Duodenal mucosa (tissue), 2 donors: ENCODE measurements at regions not wholly inside any gene's neighbourhood (a gene's known extent, or its start where the extent isn't known, plus 50 kb on each side); places are given as distances from the start of the nearest gene placed in this dataset.

Experiments used
- H3K27ac ChIP-seq: one replicate; pipeline ENCODE4 v1.7.0; 2013; ENCODE audit warnings: low read depth, low read length
- H3K27me3 ChIP-seq, 2 donors: one replicate each; pipeline ENCODE4 v1.7.0; 2013; ENCODE audit warnings: low read length in 2 of 2, control low read depth in 1 of 2; ENCODE audit not compliant: insufficient read depth in 2 of 2, control insufficient read depth in 1 of 2
- H3K36me3 ChIP-seq, 2 donors: one replicate each; pipeline ENCODE4 v1.7.0; 2013; ENCODE audit warnings: low read length in 2 of 2, control low read depth in 1 of 2; ENCODE audit not compliant: insufficient read depth in 2 of 2, control insufficient read depth in 1 of 2
- H3K4me1 ChIP-seq, 2 donors: one replicate each; pipeline ENCODE4 v1.7.0; 2013; ENCODE audit warnings: low read length in 2 of 2, control low read depth in 1 of 2; ENCODE audit not compliant: insufficient read depth in 2 of 2, control insufficient read depth in 1 of 2
- H3K4me3 ChIP-seq, 2 donors: one replicate each; pipeline ENCODE4 v1.7.0; 2013; ENCODE audit warnings: low read length in 2 of 2, low read depth in 1 of 2
- H3K9ac ChIP-seq, 2 donors: one replicate each; pipeline ENCODE4 v1.7.0; 2013; ENCODE audit warnings: low read length in 2 of 2, low read depth in 1 of 2
- H3K9me3 ChIP-seq, 2 donors: one replicate each; pipeline ENCODE4 v1.7.0; 2013; ENCODE audit warnings: low read length in 2 of 2, control low read depth in 1 of 2; ENCODE audit not compliant: control insufficient read depth in 1 of 2

- Histone ChIP-seq H3K27ac (no peak overlapping the region), H3K9ac (no peak overlapping the region), H3K4me1 (no peaks in the 10 kb centered on the region), H3K4me3 (no peak overlapping the region), H3K36me3 (no peaks in the 10 kb centered on the region), H3K27me3 (peaks cover 0 to 4% of the 10 kb centered on the region in 2 donors), H3K9me3 (no peaks in the 10 kb centered on the region)
Observed at GRCh38 chr2:234377761-234378391, 119.0 kb downstream of the ARL4C start.

GRCh38 chr2:234376229-234376628 lies 120.7 kb downstream of the ARL4C start:
- H3K27me3 ChIP-seq, result peaks cover 0 to 4% of the 10 kb centered on the region in 2 donors
- no peak overlapping the region for H3K9ac ChIP-seq
- H3K27ac ChIP-seq, result no peak overlapping the region
- H3K4me1 ChIP-seq, result no peaks in the 10 kb centered on the region
- no peak overlapping the region for H3K4me3 ChIP-seq
- H3K36me3 ChIP-seq, result no peaks in the 10 kb centered on the region
- no peaks in the 10 kb centered on the region for H3K9me3 ChIP-seq

GRCh38 chr2:234375176-234375880 lies 121.6 kb downstream of the ARL4C start:
- Histone ChIP-seq H3K27me3 (peaks cover 0 to 4% of the 10 kb centered on the region in 2 donors), H3K36me3 (no peaks in the 10 kb centered on the region), H3K4me1 (no peaks in the 10 kb centered on the region), H3K9ac (no peak overlapping the region), H3K27ac (no peak overlapping the region), H3K4me3 (no peak overlapping the region), H3K9me3 (no peaks in the 10 kb centered on the region)

- Histone ChIP-seq H3K4me3 (no peak overlapping the region), H3K27me3 (peaks cover 0 to 4% of the 10 kb centered on the region in 2 donors)
Observed at GRCh38 chr2:234374736-234375135, 122.1 kb downstream of the ARL4C start.

GRCh38 chr2:234374150-234374508 lies 122.8 kb downstream of the ARL4C start:
- Histone ChIP-seq H3K36me3 (no peaks in the 10 kb centered on the region), H3K9me3 (no peaks in the 10 kb centered on the region), H3K9ac (no peak overlapping the region), H3K27ac (no peak overlapping the region), H3K27me3 (peaks cover 0 to 4% of the 10 kb centered on the region in 2 donors), H3K4me1 (no peaks in the 10 kb centered on the region), H3K4me3 (no peak overlapping the region)

More at GRCh38 chr2:234374736-234375135, 122.1 kb downstream of the ARL4C start:
- Histone ChIP-seq H3K9ac (no peak overlapping the region), H3K9me3 (no peaks in the 10 kb centered on the region), H3K4me1 (no peaks in the 10 kb centered on the region), H3K36me3 (no peaks in the 10 kb centered on the region), H3K27ac (no peak overlapping the region)

GRCh38 chr2:234373481-234374149 lies 123.3 kb downstream of the ARL4C start:
- no peaks in the 10 kb centered on the region for H3K4me1 ChIP-seq
- peaks cover 0 to 4% of the 10 kb centered on the region in 2 donors for H3K27me3 ChIP-seq
- no peak overlapping the region for H3K4me3 ChIP-seq
- no peaks in the 10 kb centered on the region for H3K36me3 ChIP-seq
- no peak overlapping the region for H3K27ac ChIP-seq
- no peaks in the 10 kb centered on the region for H3K9me3 ChIP-seq
- no peak overlapping the region for H3K9ac ChIP-seq

GRCh38 chr2:234373060-234373459 lies 123.8 kb downstream of the ARL4C start:
- peaks cover 0 to 5% of the 10 kb centered on the region in 2 donors for H3K4me1 ChIP-seq
- no peak overlapping the region for H3K4me3 ChIP-seq
- H3K27ac ChIP-seq, result no peak overlapping the region
- no peaks in the 10 kb centered on the region for H3K9me3 ChIP-seq
- peaks cover 0 to 4% of the 10 kb centered on the region in 2 donors for H3K27me3 ChIP-seq
- no peak overlapping the region for H3K9ac ChIP-seq
- no peaks in the 10 kb centered on the region for H3K36me3 ChIP-seq

- H3K4me1 ChIP-seq, result peaks cover 0 to 5% of the 10 kb centered on the region in 2 donors
- no peaks in the 10 kb centered on the region for H3K9me3 ChIP-seq
- no peak overlapping the region for H3K4me3 ChIP-seq
- no peaks in the 10 kb centered on the region for H3K36me3 ChIP-seq
- no peak overlapping the region for H3K27ac ChIP-seq
- H3K27me3 ChIP-seq, result peaks cover 0 to 4% of the 10 kb centered on the region in 2 donors
- no peak overlapping the region for H3K9ac ChIP-seq
Observed at GRCh38 chr2:234372506-234372905, 124.4 kb downstream of the ARL4C start.

GRCh38 chr2:234368861-234369261 lies 128.0 kb downstream of the ARL4C start:
- H3K9me3 ChIP-seq, result no peaks in the 10 kb centered on the region
- H3K9ac ChIP-seq, result no peak overlapping the region
- peaks cover 0 to 4% of the 10 kb centered on the region in 2 donors for H3K27me3 ChIP-seq
- no peaks in the 10 kb centered on the region for H3K36me3 ChIP-seq
- no peak overlapping the region for H3K27ac ChIP-seq
- H3K4me3 ChIP-seq, result no peak overlapping the region
- peaks cover 0 to 5% of the 10 kb centered on the region in 2 donors for H3K4me1 ChIP-seq

GRCh38 chr2:234366891-234367290 lies 130.0 kb downstream of the ARL4C start:
- no peaks in the 10 kb centered on the region for H3K27me3 ChIP-seq
- H3K36me3 ChIP-seq, result no peaks in the 10 kb centered on the region
- no peak overlapping the region for H3K27ac ChIP-seq
- peaks cover 0 to 5% of the 10 kb centered on the region in 2 donors for H3K4me1 ChIP-seq
- no peak overlapping the region for H3K4me3 ChIP-seq
- no peaks in the 10 kb centered on the region for H3K9me3 ChIP-seq
- H3K9ac ChIP-seq, result no peak overlapping the region
